HEK293T (cell line): ENCODE measurements at regions not wholly inside any gene's neighbourhood (a gene's known extent, or its start where the extent isn't known, plus 50 kb on each side); places are given as distances from the start of the nearest gene placed in this dataset.
"Not testable (repeated sequence)": the region's sequence is repeated elsewhere in the genome, so short reads cannot be mapped to it uniquely, and the experiment has no call there.

Source experiments
- CTCF ChIA-PET: fragments of 350-600 bp; formaldehyde crosslinking; extraction: SDS; loops from one replicate; lab custom pipeline; 2021; ENCODE audit warnings: antibody characterized with exemption, inconsistent platforms; lab: Yijun Ruan, JAX
- POLR2A ChIA-PET: fragments of 350-600 bp; formaldehyde crosslinking; extraction: SDS; loops from one replicate; lab custom pipeline; 2020; ENCODE audit warnings: antibody characterized with exemption, inconsistent platforms; lab: Yijun Ruan, JAX
- DNase-seq: peaks from one replicate; pipeline ENCODE4 v3.0.0; 2012; ENCODE audit warnings: mixed read lengths; ENCODE audit errors: extremely low spot score
- ARNT ChIP-seq: fragments of 450-650 bp; IDR thresholded peaks from 2 replicates; pipeline ENCODE4 v1.6.1; 2017; ENCODE audit warnings: mild to moderate bottlenecking
- BHLHE40 ChIP-seq: fragments of 450-650 bp; IDR thresholded peaks from 2 replicates; pipeline ENCODE4 v1.6.1; 2016; ENCODE audit warnings: mild to moderate bottlenecking, moderate library complexity, borderline replicate concordance
- CTBP1 ChIP-seq: fragments of 450-650 bp; IDR thresholded peaks from 2 replicates; pipeline ENCODE4 v1.6.1; 2016; ENCODE audit warnings: borderline replicate concordance
- ELF4 ChIP-seq: fragments of 450-650 bp; IDR thresholded peaks from 2 replicates; pipeline ENCODE4 v1.6.1; 2017; ENCODE audit warnings: antibody characterized with exemption
- FOXA1 ChIP-seq: fragments of 450-650 bp; IDR thresholded peaks from 2 replicates; pipeline ENCODE4 v1.6.1; 2016; ENCODE audit warnings: mild to moderate bottlenecking
- FOXK2 ChIP-seq: fragments of 450-650 bp; IDR thresholded peaks from 2 replicates; pipeline ENCODE4 v1.6.1; 2016; ENCODE audit warnings: mild to moderate bottlenecking
- FOXM1 ChIP-seq: fragments of 450-650 bp; IDR thresholded peaks from 2 replicates; pipeline ENCODE4 v1.6.1; 2017; ENCODE audit warnings: mild to moderate bottlenecking, borderline replicate concordance
- HDGF ChIP-seq: fragments of 450-650 bp; IDR thresholded peaks from 2 replicates; pipeline ENCODE4 v1.6.1; 2017; ENCODE audit warnings: antibody characterized with exemption, borderline replicate concordance
- L3MBTL2 ChIP-seq: fragments of 450-650 bp; conservative IDR thresholded peaks from 2 replicates; pipeline ENCODE4 v1.6.1; 2016; ENCODE audit warnings: mild to moderate bottlenecking
- LEF1 ChIP-seq: fragments of 450-650 bp; IDR thresholded peaks from 2 replicates; pipeline ENCODE4 v1.6.1; 2017; ENCODE audit warnings: mild to moderate bottlenecking, borderline replicate concordance
- NFRKB ChIP-seq: fragments of 450-650 bp; IDR thresholded peaks from 2 replicates; pipeline ENCODE4 v1.6.1; 2016; ENCODE audit warnings: mild to moderate bottlenecking, moderate library complexity
- PKNOX1 ChIP-seq: fragments of 450-650 bp; IDR thresholded peaks from 2 replicates; pipeline ENCODE4 v1.6.1; 2016
- SP1 ChIP-seq: fragments of 450-650 bp; IDR thresholded peaks from 2 replicates; pipeline ENCODE4 v1.6.1; 2017
- SUZ12 ChIP-seq: fragments of 450-650 bp; IDR thresholded peaks from 2 replicates; pipeline ENCODE4 v1.6.1; 2016; ENCODE audit warnings: mild to moderate bottlenecking
- TARDBP ChIP-seq: fragments of 450-650 bp; IDR thresholded peaks from 2 replicates; pipeline ENCODE4 v1.6.1; 2016
- ZNF384 ChIP-seq: fragments of 450-650 bp; IDR thresholded peaks from 2 replicates; pipeline ENCODE4 v1.6.1; 2016

GRCh38 chr6:8845690-8846089 is 410.3 kb upstream of the SLC35B3 start:
- ChIA-PET POLR2A (no interaction called here), CTCF (interaction anchor here (0.7 kb wide), 1 partner anchor 13 kb away, joined by 3 read pairs; no protein-coding TSS in a partner anchor)
- TF ChIP-seq ELF4 (no peak), LEF1 (no peak)
- DNase-seq = no peak

GRCh38 chr6:8844968-8845367 is 409.6 kb upstream of the SLC35B3 start:
- no peak for DNase-seq
- POLR2A ChIA-PET = no interaction called here
- TF ChIP-seq SP1 (no peak), ZNF384 (no peak), CTBP1 (no peak), NFRKB (no peak), LEF1 (no peak), BHLHE40 (no peak), FOXK2 (no peak), FOXA1 (no peak)
- CTCF ChIA-PET = no interaction called here

GRCh38 chr6:8839626-8840025 is 404.3 kb upstream of the SLC35B3 start:
- ChIA-PET CTCF (no interaction called here), POLR2A (interaction anchor here (1.0 kb wide), 1 partner anchor 13 kb away, joined by 3 read pairs; no protein-coding TSS in a partner anchor)
- TF ChIP-seq FOXA1 = no peak
- TF ChIP-seq PKNOX1 = no peak
- TF ChIP-seq SP1 = no peak
- TF ChIP-seq FOXK2 = no peak
- TF ChIP-seq SUZ12 = no peak
- TF ChIP-seq CTBP1 = no peak
- no peak for TF ChIP-seq ZNF384
- no peak for TF ChIP-seq ELF4
- no peak for TF ChIP-seq NFRKB
- no peak for TF ChIP-seq BHLHE40
- TF ChIP-seq ARNT = no peak
- no peak for TF ChIP-seq LEF1
- no peak for TF ChIP-seq TARDBP
- TF ChIP-seq HDGF = no peak
- no peak for TF ChIP-seq L3MBTL2
- no peak for TF ChIP-seq FOXM1
- no peak for DNase-seq

GRCh38 chr6:8837343-8837742 is 402.0 kb upstream of the SLC35B3 start:
- TF ChIP-seq TARDBP = no peak
- TF ChIP-seq FOXA1 = no peak
- TF ChIP-seq HDGF = no peak
- no peak for TF ChIP-seq CTBP1
- TF ChIP-seq SUZ12 = no peak
- TF ChIP-seq ARNT = no peak
- TF ChIP-seq PKNOX1 = no peak
- TF ChIP-seq FOXK2 = no peak
- TF ChIP-seq BHLHE40 = no peak
- no peak for TF ChIP-seq LEF1
- TF ChIP-seq SP1 = no peak
- TF ChIP-seq FOXM1 = no peak
- no peak for TF ChIP-seq L3MBTL2
- no peak for DNase-seq
- ChIA-PET POLR2A (no interaction called here), CTCF (no interaction called here)

- DNase-seq, POLR2A ChIA-PET, CTCF ChIA-PET: not testable (repeated sequence)
These were observed 397.4 kb upstream of the SLC35B3 start for GRCh38 chr6:8832695-8833094.

- POLR2A ChIA-PET = no interaction called here
- DNase-seq = no peak
- TF ChIP-seq FOXA1 (no peak), ARNT (no peak), FOXM1 (no peak), TARDBP (no peak), SP1 (no peak), FOXK2 (no peak), ZNF384 (no peak), CTBP1 (no peak), L3MBTL2 (no peak), NFRKB (no peak), BHLHE40 (no peak), HDGF (no peak), PKNOX1 (no peak), ELF4 (no peak), LEF1 (no peak), SUZ12 (no peak)
- CTCF ChIA-PET = no interaction called here
These were observed 396.2 kb upstream of the SLC35B3 start for GRCh38 chr6:8831366-8832152.

GRCh38 chr6:8830794-8831193 is 395.4 kb upstream of the SLC35B3 start:
- ChIA-PET POLR2A (no interaction called here), CTCF (no interaction called here)
- TF ChIP-seq ELF4 (no peak), BHLHE40 (no peak), SUZ12 (no peak), ZNF384 (no peak), ARNT (no peak), L3MBTL2 (no peak), FOXM1 (no peak), HDGF (no peak)
- DNase-seq = no peak
